RWPE1 (cell line): ENCODE measurements at regions not wholly inside any gene's neighbourhood (a gene's known extent, or its start where the extent isn't known, plus 50 kb on each side); places are given as distances from the start of the nearest gene placed in this dataset.

Experiments
- CTCF ChIA-PET: fragments of 350-600 bp; sonication (Branson Sonifier 250); formaldehyde crosslinking; extraction: SDS; loops from one replicate; lab custom pipeline; 2021; lab: Yijun Ruan, JAX
- POLR2A ChIA-PET: fragments of 400-600 bp; formaldehyde crosslinking; extraction: SDS; loops from one replicate; lab custom pipeline; 2020; ENCODE audit warnings: antibody characterized with exemption; ENCODE audit not compliant: low non-redundant PET; lab: Yijun Ruan, JAX
- DNase-seq: peaks from one replicate; pipeline ENCODE4 v3.0.0; 2012; ENCODE audit warnings: low spot score
- H3K27ac ChIP-seq: fragments of 450-650 bp; 2 replicates; pipeline ENCODE4 v1.5.1; 2017
- TF ChIP-seq, protein P1 (sequence below): fragments of 450-650 bp; conservative IDR thresholded peaks from 2 replicates; pipeline ENCODE4 v1.5.1; 2017; ENCODE audit warnings: low read depth, mild to moderate bottlenecking

DNA sequence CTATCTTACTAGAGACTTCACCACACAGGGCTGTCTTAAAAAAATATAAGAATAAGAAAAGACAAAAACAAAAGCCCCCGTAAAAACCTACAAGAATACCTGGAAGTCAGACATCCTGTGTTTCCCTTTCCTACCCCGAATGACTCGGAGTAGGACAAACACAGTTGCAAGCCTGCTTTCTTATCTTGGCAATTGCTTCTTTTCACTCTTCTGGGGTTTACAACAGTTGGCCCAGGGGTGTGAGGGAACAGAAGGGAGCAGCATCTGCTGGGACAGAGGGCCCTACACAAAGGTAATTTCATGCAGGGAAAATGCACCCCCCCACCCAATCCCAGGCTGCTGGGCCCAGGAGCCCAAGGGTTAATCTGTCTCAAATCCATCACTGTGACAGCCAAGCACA lies 220.6 kb downstream of the ARHGAP12 start:
- ChIA-PET CTCF (no interaction called here), POLR2A (no interaction called here)
- no peak overlapping the region for H3K27ac ChIP-seq
- no peak for DNase-seq
- TF ChIP-seq, protein P1, sequence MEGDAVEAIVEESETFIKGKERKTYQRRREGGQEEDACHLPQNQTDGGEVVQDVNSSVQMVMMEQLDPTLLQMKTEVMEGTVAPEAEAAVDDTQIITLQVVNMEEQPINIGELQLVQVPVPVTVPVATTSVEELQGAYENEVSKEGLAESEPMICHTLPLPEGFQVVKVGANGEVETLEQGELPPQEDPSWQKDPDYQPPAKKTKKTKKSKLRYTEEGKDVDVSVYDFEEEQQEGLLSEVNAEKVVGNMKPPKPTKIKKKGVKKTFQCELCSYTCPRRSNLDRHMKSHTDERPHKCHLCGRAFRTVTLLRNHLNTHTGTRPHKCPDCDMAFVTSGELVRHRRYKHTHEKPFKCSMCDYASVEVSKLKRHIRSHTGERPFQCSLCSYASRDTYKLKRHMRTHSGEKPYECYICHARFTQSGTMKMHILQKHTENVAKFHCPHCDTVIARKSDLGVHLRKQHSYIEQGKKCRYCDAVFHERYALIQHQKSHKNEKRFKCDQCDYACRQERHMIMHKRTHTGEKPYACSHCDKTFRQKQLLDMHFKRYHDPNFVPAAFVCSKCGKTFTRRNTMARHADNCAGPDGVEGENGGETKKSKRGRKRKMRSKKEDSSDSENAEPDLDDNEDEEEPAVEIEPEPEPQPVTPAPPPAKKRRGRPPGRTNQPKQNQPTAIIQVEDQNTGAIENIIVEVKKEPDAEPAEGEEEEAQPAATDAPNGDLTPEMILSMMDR: no peak

GRCh38 chr10:31707093-31708039 lies 221.3 kb downstream of the ARHGAP12 start:
- TF ChIP-seq, protein P1: no peak
- ChIA-PET POLR2A (no interaction called here), CTCF (no interaction called here)
- DNase-seq: no peak
- no peak overlapping the region for H3K27ac ChIP-seq

- TF ChIP-seq, protein P1: no peak
- no peak for DNase-seq
- ChIA-PET CTCF (no interaction called here), POLR2A (no interaction called here)
- H3K27ac ChIP-seq: no peak overlapping the region
Observed at GRCh38 chr10:31706464-31707092, 222.1 kb downstream of the ARHGAP12 start.

DNA sequence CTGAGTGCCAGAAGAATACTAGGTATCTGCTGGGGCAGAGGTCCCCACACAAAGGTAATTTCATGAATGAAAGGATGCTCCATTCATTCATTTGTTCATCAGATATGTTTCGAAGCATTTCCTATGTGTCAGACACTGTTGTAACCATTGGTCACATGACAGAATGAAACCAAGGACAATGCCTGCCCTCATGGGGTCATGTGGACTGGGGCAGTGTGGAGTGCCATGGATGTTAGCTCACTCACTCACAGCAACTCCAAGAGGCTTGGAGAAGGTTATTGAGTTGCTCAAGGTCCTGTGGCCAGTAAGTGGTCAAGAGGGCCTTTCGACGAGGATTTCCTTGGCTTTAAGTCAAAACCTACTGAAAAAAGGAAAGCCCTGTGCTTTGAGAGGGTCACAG lies 223.5 kb downstream of the ARHGAP12 start:
- H3K27ac ChIP-seq: no peak overlapping the region
- no peak for DNase-seq
- TF ChIP-seq, protein P1: no peak
- CTCF ChIA-PET: no interaction called here
- POLR2A ChIA-PET: no interaction called here

DNA sequence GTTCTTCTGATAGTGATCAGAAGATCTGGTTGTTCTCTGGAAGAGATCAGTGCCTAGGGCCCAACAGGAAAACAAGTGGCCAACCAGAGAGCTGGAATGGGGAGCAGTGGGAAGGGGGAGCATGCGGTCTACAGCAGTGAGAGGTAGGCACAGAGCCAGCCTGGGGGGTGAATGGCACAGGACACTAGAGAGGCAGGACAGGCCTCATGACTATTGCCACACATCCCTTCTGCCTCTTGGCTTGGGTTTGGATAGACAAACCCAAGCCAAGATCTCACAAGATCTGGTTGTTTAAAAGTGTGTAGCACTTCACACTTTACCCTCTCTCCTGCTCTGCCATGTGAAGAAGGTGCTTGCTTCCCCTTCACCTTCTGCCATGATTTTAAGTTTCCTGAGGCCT lies 224.4 kb downstream of the ARHGAP12 start:
- TF ChIP-seq, protein P1: no peak
- DNase-seq: no peak
- no peak overlapping the region for H3K27ac ChIP-seq
- ChIA-PET POLR2A (no interaction called here), CTCF (no interaction called here)

DNA sequence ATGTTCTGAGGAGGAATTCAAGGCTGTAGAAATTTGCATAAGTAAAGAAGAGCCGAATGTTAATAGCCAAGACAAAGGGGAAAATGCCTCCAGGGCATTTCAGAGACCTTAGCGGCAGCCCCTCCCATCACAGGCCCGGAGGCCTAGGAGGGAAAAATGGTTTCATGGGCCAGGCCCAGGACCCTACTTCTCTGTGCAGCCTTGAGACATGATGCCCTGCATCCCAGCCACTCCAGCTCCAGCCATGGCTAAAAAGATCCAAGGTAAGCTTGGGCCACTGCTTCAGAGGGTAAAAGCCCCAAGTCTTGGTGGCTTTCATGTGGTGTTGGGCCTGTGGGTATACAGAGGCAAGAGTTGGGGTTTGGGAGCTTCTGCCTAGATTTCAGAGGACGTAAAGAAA lies 225.7 kb downstream of the ARHGAP12 start:
- no peak overlapping the region for H3K27ac ChIP-seq
- ChIA-PET CTCF (interaction anchor here (0.6 kb wide), 1 partner anchor 350 kb away, joined by 3 read pairs; no protein-coding TSS in a partner anchor), POLR2A (no interaction called here)
- TF ChIP-seq, protein P1: no peak
- no peak for DNase-seq
